Gastroesophageal sphincter (tissue), 4 donors: ENCODE measurements at regions not wholly inside any gene's neighbourhood (a gene's known extent, or its start where the extent isn't known, plus 50 kb on each side); places are given as distances from the start of the nearest gene placed in this dataset.

Experiments used
- ATAC-seq: fragments of 150-250 bp; one replicate; pipeline ENCODE4 v1.9.1; 2016; ENCODE audit warnings: mild to moderate bottlenecking, moderate library complexity
- H3K27ac ChIP-seq, 4 donors: fragments of 200-600 bp; sonication (generic) in 3 of 4; 1 replicate in 3 of 4; 2 replicates in 1 of 4; pipeline ENCODE4 v1.5.1; 2016 to 2019
- H3K27me3 ChIP-seq: fragments of 200-600 bp; sonication (generic); one replicate; pipeline ENCODE4 v1.5.1; 2019
- H3K36me3 ChIP-seq, 2 donors: fragments of 200-600 bp; sonication (generic); one replicate each; pipeline ENCODE4 v1.5.1; 2019; ENCODE audit warnings: control low read depth in 1 of 2
- H3K4me1 ChIP-seq, 3 donors: fragments of 200-600 bp; sonication (generic); 1 replicate in 2 of 3; 2 replicates in 1 of 3; pipeline ENCODE4 v1.5.1; 2016 to 2019; ENCODE audit warnings: control low read depth in 2 of 3
- H3K4me3 ChIP-seq, 2 donors: fragments of 200-600 bp; sonication (generic); one replicate each; pipeline ENCODE4 v1.5.1; 2019; ENCODE audit warnings: mild to moderate bottlenecking in 1 of 2, moderate library complexity in 1 of 2
- H3K9me3 ChIP-seq, 3 donors: fragments of 200-600 bp; sonication (generic); one replicate each; pipeline ENCODE4 v1.5.1; 2017 to 2019; ENCODE audit warnings: control low read depth in 2 of 3
- EP300 ChIP-seq: sonication (generic); formaldehyde crosslinking; IDR thresholded peaks from one replicate; pipeline ENCODE4 v1.6.1; 2017; ENCODE audit warnings: antibody characterized with exemption, mild to moderate bottlenecking
- POLR2A ChIP-seq, 2 donors: fragments of 450-650 bp; IDR thresholded peaks; one replicate each; pipeline ENCODE4 v1.6.1; 2017; ENCODE audit warnings: antibody characterized with exemption in 2 of 2, mild to moderate bottlenecking in 2 of 2, moderate library complexity in 1 of 2
- POLR2AphosphoS5 ChIP-seq: sonication (generic); formaldehyde crosslinking; IDR thresholded peaks from one replicate; pipeline ENCODE4 v1.6.1; 2017; ENCODE audit warnings: antibody characterized with exemption
- WGBS, 2 donors: methylation state at CpG; one replicate each; pipeline ENCODE4 v1.1.5; 2018; ENCODE audit warnings: low coverage in 1 of 2; 5-methylcytosine and 5-hydroxymethylcytosine counted together
- TF ChIP-seq, protein P1 (sequence below), 4 experiments: fragments of 200-600 bp in 2 of 4; fragments of 450-650 bp in 2 of 4; sonication (generic) in 1 of 4; IDR thresholded peaks; one replicate each; pipeline ENCODE4 v1.5.1; 2017 to 2019; ENCODE audit warnings: antibody characterized with exemption in 4 of 4, mild to moderate bottlenecking in 2 of 4, moderate library complexity in 2 of 4

DNA sequence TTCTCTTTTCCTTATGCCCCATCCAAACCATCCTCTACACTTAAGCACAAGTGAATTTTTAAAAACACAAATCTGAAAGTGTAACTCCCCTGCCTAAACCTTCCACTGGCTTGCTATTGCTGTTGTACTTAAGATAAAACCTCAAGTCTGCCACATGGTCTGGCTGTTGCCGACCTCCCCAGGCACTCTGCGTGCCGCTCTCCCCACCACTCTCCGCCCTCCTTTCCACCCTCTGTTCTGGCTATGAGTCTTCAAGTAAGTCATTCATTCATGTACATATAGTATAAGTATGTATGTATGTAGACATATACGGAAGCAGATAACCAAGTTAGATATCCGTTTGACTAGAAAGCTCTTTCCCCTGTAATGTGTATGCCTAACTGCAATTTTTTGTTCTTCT lies 94.7 kb upstream of the ANKRD55 start:
- WGBS, 2 donors, result 76% methylated on average over 6 of the region's 6 CpGs
- ATAC-seq, result no peak
- TF ChIP-seq, protein P1, sequence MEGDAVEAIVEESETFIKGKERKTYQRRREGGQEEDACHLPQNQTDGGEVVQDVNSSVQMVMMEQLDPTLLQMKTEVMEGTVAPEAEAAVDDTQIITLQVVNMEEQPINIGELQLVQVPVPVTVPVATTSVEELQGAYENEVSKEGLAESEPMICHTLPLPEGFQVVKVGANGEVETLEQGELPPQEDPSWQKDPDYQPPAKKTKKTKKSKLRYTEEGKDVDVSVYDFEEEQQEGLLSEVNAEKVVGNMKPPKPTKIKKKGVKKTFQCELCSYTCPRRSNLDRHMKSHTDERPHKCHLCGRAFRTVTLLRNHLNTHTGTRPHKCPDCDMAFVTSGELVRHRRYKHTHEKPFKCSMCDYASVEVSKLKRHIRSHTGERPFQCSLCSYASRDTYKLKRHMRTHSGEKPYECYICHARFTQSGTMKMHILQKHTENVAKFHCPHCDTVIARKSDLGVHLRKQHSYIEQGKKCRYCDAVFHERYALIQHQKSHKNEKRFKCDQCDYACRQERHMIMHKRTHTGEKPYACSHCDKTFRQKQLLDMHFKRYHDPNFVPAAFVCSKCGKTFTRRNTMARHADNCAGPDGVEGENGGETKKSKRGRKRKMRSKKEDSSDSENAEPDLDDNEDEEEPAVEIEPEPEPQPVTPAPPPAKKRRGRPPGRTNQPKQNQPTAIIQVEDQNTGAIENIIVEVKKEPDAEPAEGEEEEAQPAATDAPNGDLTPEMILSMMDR (IDR thresholded peaks at IDR 0.05), result no peak
- TF ChIP-seq POLR2AphosphoS5 (no peak), EP300 (no peak), POLR2A (IDR thresholded peaks at IDR 0.05) (no peak)

DNA sequence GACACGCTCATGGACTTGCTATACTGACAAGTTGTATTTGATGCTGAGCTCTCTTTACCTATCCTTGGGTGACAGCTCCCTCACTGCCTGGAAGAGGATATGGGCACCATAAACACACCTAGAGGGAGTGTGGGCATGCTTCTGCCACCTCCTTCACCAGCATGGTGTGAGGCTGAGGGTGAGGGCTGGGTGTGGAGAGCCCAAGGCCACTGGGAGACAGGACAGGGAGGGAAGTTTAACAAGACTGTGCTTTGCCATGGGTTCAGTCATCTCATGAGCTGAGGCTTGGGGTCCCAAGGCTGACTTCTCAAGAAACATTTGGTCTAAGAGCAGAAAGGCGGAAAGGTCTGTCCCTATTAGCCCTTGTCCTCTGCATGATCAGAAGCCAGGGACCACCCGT lies 93.6 kb upstream of the ANKRD55 start:
- Histone ChIP-seq H3K9me3 (no peaks in the 10 kb centered on the region), H3K36me3 (no peaks in the 10 kb centered on the region), H3K27me3 (no peaks in the 10 kb centered on the region), H3K4me1 (peaks cover 0 to 5% (median 0%) of the 10 kb centered on the region in 3 donors), H3K4me3 (no peak overlapping the region), H3K27ac (no peak overlapping the region)
- TF ChIP-seq, protein P1 (IDR thresholded peaks at IDR 0.05), result no peak
- TF ChIP-seq POLR2A (IDR thresholded peaks at IDR 0.05) (no peak), POLR2AphosphoS5 (no peak), EP300 (no peak)
- no peak for ATAC-seq
- WGBS, 2 donors, result 50% methylated on average over 1 of the region's 3 CpGs; no CpG with 5 or more reads in 1 of the 2 donors

More for the DNA sequence above, 94.7 kb upstream of the ANKRD55 start:
- Histone ChIP-seq H3K27ac (no peak overlapping the region), H3K4me3 (no peak overlapping the region), H3K27me3 (no peaks in the 10 kb centered on the region), H3K4me1 (peaks cover 0 to 5% (median 0%) of the 10 kb centered on the region in 3 donors), H3K36me3 (no peaks in the 10 kb centered on the region), H3K9me3 (no peaks in the 10 kb centered on the region)

DNA sequence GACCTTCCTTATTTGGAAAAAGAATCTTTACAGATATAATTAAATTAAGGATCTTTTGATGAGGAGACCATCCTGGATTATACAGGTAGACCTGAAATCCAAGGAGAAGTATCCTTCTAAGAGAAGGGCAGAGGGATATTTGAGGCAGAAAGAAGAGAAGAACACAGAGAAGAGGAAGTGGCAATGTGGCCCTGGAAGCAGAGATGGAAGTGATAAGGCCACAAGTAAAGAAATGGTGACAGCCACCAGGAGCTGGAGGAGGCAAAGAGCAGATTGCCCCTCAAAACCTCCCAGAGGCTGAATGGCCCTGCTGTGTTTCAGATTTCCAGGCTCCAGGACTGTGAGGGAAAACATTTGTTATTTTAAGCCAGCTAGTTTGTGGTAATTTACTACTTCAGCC lies 93.0 kb upstream of the ANKRD55 start:
- H3K4me1 ChIP-seq, result peaks cover 0 to 5% (median 0%) of the 10 kb centered on the region in 3 donors
- no peaks in the 10 kb centered on the region for H3K9me3 ChIP-seq
- H3K4me3 ChIP-seq, result no peak overlapping the region
- no peak for ATAC-seq
- TF ChIP-seq EP300, result no peak
- no peak for TF ChIP-seq POLR2A (IDR thresholded peaks at IDR 0.05)
- no peak for TF ChIP-seq POLR2AphosphoS5
- TF ChIP-seq, protein P1 (IDR thresholded peaks at IDR 0.05), result no peak
- no peaks in the 10 kb centered on the region for H3K36me3 ChIP-seq
- H3K27me3 ChIP-seq, result no peaks in the 10 kb centered on the region
- H3K27ac ChIP-seq, result no peak overlapping the region

DNA sequence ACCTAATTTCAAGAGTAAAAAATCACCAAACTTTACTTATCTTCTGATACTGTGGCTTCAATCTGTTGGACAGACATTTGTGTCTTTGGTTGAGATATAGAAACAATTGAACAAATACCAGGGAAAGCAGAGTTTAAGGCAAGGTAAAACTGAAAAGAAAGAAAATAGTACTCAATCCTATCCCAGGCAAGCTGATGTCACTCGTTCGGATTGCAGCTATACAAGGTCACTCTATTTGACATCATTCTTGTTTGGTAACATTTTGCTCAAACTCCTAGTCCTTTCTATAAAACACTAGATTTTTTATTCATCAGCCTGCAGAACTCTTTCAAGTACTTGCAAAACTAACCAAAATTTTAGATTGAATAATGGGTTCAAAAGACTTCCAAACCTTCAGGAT lies 91.9 kb upstream of the ANKRD55 start:
- H3K27ac ChIP-seq, result no peak overlapping the region
- no peak for ATAC-seq
- no peaks in the 10 kb centered on the region for H3K36me3 ChIP-seq
- peaks cover 0 to under 1% (median 0%) of the 10 kb centered on the region in 3 donors for H3K4me1 ChIP-seq
- TF ChIP-seq POLR2A (IDR thresholded peaks at IDR 0.05) (no peak), POLR2AphosphoS5 (no peak), EP300 (no peak)
- TF ChIP-seq, protein P1 (IDR thresholded peaks at IDR 0.05), result no peak
- H3K27me3 ChIP-seq, result no peaks in the 10 kb centered on the region
- 90 to 93% methylated on average over 2 of the region's 2 CpGs for WGBS, 2 donors
- H3K4me3 ChIP-seq, result no peak overlapping the region
- H3K9me3 ChIP-seq, result no peaks in the 10 kb centered on the region

DNA sequence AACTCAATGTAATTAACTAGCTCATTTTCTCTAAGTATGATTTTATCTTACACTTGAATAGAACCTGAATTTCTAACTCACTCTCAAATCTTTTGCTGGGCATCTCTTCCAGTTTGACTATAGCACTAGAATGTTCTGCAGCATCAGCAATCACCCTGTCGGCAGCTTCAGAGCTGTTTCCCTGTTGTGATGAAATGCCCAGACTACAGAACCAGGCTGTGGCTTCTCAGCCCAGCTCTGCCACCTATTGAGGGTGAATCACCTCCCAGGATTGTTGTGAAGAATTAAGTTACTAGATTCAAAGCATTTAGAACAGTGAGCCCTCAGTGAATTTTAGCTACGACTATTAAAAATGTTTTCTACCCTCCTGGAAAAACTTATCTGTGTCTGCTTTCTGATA lies 90.4 kb upstream of the ANKRD55 start:
- H3K27me3 ChIP-seq, result no peaks in the 10 kb centered on the region
- TF ChIP-seq POLR2AphosphoS5 (no peak), POLR2A (IDR thresholded peaks at IDR 0.05) (no peak), EP300 (no peak)
- TF ChIP-seq, protein P1 (IDR thresholded peaks at IDR 0.05), result no peak
- ATAC-seq, result no peak

More for the DNA sequence above, 90.4 kb upstream of the ANKRD55 start:
- Histone ChIP-seq H3K36me3 (no peaks in the 10 kb centered on the region), H3K4me3 (no peak overlapping the region), H3K9me3 (no peaks in the 10 kb centered on the region), H3K4me1 (peaks cover 0 to 9% (median 0%) of the 10 kb centered on the region in 3 donors), H3K27ac (no peak overlapping the region)
- 60 to 67% methylated on average over 2 of the region's 2 CpGs for WGBS, 2 donors
